OCI-LY7 (cell line): ENCODE measurements at regions not wholly inside any gene's neighbourhood (a gene's known extent, or its start where the extent isn't known, plus 50 kb on each side); places are given as distances from the start of the nearest gene placed in this dataset.

Experiments used
- BruUV-seq: library from RNA; stranded (reverse); fragments of 400-500 nt; replicated peaks from 2 replicates; lab custom pipeline; 2021; lab: Mats Ljungman, UMichigan
- CTCF ChIA-PET: fragments of 300-600 bp; sonication (Branson Sonifier 250); formaldehyde crosslinking; loops from one replicate; lab custom pipeline; 2022; ENCODE audit warnings: antibody characterized with exemption; ENCODE audit not compliant: unreplicated experiment; lab: Charles Lee
- POLR2A ChIA-PET: fragments of 300-600 bp; sonication (Branson Sonifier 250); formaldehyde crosslinking; loops from one replicate; lab custom pipeline; 2022; ENCODE audit warnings: antibody characterized with exemption; lab: Charles Lee
- DNase-seq: peaks from one replicate; pipeline ENCODE4 v3.0.0-alpha.2; 2015; ENCODE audit warnings: low spot score
- H2AFZ ChIP-seq: fragments of 200-600 bp; sonication (generic), shearing (Covaris generic); 2 replicates; pipeline ENCODE4 v1.6.1; 2014; ENCODE audit warnings: mild to moderate bottlenecking, antibody characterized with exemption, low read length, moderate library complexity
- H3K27ac ChIP-seq: fragments of 200-600 bp; sonication (generic); 2 replicates; pipeline ENCODE4 v1.5.1; 2014; ENCODE audit warnings: mixed run types, low read depth, mild to moderate bottlenecking, moderate library complexity, low read length, inconsistent platforms; ENCODE audit not compliant: poor library complexity, severe bottlenecking
- H3K36me3 ChIP-seq: fragments of 200-600 bp; sonication (generic); 2 replicates; pipeline ENCODE4 v1.6.1; 2014; ENCODE audit warnings: mild to moderate bottlenecking, antibody characterized with exemption, low read length, moderate library complexity, mixed read lengths; ENCODE audit not compliant: insufficient read depth
- H3K4me1 ChIP-seq: fragments of 200-600 bp; sonication (generic); 2 replicates; pipeline ENCODE4 v1.5.1; 2014; ENCODE audit warnings: mild to moderate bottlenecking, low read length; ENCODE audit not compliant: insufficient read depth, poor library complexity, severe bottlenecking
- H3K4me2 ChIP-seq: fragments of 200-600 bp; sonication (generic); 2 replicates; pipeline ENCODE4 v1.6.1; 2014; ENCODE audit warnings: mild to moderate bottlenecking, low read length
- H3K4me3 ChIP-seq: fragments of 200-600 bp; sonication (generic); 2 replicates; pipeline ENCODE4 v1.5.1; 2014; ENCODE audit warnings: mild to moderate bottlenecking, low read depth, low read length; ENCODE audit not compliant: poor library complexity, severe bottlenecking
- H3K79me2 ChIP-seq: fragments of 200-600 bp; sonication (generic); 2 replicates; pipeline ENCODE4 v1.6.1; 2016; ENCODE audit warnings: low read depth, mild to moderate bottlenecking, low read length, moderate library complexity, mixed read lengths; ENCODE audit not compliant: insufficient read depth
- H3K9me2 ChIP-seq: fragments of 200-600 bp; sonication (generic); 2 replicates; pipeline ENCODE4 v1.6.1; 2016; ENCODE audit warnings: mild to moderate bottlenecking, low read length, mixed read lengths; ENCODE audit not compliant: insufficient read depth
- H3K9me3 ChIP-seq: fragments of 200-600 bp; sonication (generic); 2 replicates; pipeline ENCODE4 v1.6.1; 2014; ENCODE audit warnings: mild to moderate bottlenecking, mixed run types, low read length, mixed read lengths
- H4K20me1 ChIP-seq: fragments of 200-600 bp; sonication (generic); 2 replicates; pipeline ENCODE4 v1.6.1; 2014; ENCODE audit warnings: mild to moderate bottlenecking, antibody characterized with exemption, low read length, moderate library complexity, mixed read lengths; ENCODE audit not compliant: insufficient read depth
- EZH2phosphoT487 ChIP-seq: fragments of 200-600 bp; sonication (generic); IDR thresholded peaks from 2 replicates; pipeline ENCODE4 v1.6.1; 2018; ENCODE audit warnings: low read depth, borderline replicate concordance, mild to moderate bottlenecking, mixed run types, antibody characterized with exemption, low read length, moderate library complexity, mixed read lengths
- intact Hi-C: fragments of 100-400 bp; cut with micrococcal nuclease; formaldehyde crosslinking; loops from one replicate; pipeline ENCODE4 v1.10.0; 2022; ENCODE audit not compliant: unreplicated experiment
- TF ChIP-seq, protein P1 (sequence below): fragments of 200-600 bp; sonication (generic); conservative IDR thresholded peaks from 2 replicates; pipeline ENCODE4 v1.5.1; 2014; ENCODE audit warnings: mild to moderate bottlenecking, antibody characterized with exemption, low read length, moderate library complexity, mixed read lengths

DNA sequence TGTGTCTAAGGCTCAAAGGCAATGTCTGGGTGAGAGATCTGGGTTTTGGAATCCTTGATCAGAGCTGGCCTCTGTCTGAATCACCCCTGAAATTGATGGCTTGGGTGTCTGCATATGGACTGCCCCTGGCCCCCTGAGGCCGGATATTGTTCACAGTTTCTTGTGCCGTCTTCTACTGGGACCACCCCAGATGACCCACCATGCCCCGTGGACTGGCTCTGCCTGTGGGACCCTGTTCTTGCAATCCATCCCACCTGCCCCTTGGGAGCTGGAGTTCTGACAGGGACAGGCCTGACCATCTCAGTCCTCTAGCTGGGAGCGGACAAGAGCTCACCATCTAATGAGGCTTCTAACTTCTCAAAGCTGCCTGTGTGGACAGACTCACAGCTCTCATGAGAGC is 119.9 kb downstream of the FAM43A start:
- POLR2A ChIA-PET, result no interaction called here
- Histone ChIP-seq H3K27ac (no peak overlapping the region), H3K79me2 (no peaks in the 10 kb centered on the region), H3K4me2 (no peak overlapping the region), H3K9me2 (no peaks in the 10 kb centered on the region), H3K36me3 (no peaks in the 10 kb centered on the region), H4K20me1 (no peaks in the 10 kb centered on the region), H3K9me3 (no peaks in the 10 kb centered on the region), H3K4me3 (no peak overlapping the region), H3K4me1 (peaks cover 7% of the 10 kb centered on the region), H2AFZ (no peak overlapping the region)
- CTCF ChIA-PET, result no interaction called here
- DNase-seq, result no peak
- BruUV-seq, result no TSS peak
- TF ChIP-seq, protein P1, sequence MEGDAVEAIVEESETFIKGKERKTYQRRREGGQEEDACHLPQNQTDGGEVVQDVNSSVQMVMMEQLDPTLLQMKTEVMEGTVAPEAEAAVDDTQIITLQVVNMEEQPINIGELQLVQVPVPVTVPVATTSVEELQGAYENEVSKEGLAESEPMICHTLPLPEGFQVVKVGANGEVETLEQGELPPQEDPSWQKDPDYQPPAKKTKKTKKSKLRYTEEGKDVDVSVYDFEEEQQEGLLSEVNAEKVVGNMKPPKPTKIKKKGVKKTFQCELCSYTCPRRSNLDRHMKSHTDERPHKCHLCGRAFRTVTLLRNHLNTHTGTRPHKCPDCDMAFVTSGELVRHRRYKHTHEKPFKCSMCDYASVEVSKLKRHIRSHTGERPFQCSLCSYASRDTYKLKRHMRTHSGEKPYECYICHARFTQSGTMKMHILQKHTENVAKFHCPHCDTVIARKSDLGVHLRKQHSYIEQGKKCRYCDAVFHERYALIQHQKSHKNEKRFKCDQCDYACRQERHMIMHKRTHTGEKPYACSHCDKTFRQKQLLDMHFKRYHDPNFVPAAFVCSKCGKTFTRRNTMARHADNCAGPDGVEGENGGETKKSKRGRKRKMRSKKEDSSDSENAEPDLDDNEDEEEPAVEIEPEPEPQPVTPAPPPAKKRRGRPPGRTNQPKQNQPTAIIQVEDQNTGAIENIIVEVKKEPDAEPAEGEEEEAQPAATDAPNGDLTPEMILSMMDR, result no peak
- intact Hi-C loops, result no loop called here

- BruUV-seq, result no TSS peak
- Histone ChIP-seq H3K4me2 (no peak overlapping the region), H3K9me3 (no peaks in the 10 kb centered on the region), H3K36me3 (no peaks in the 10 kb centered on the region), H2AFZ (no peak overlapping the region), H3K79me2 (no peaks in the 10 kb centered on the region), H3K4me3 (no peak overlapping the region), H3K9me2 (no peaks in the 10 kb centered on the region), H3K4me1 (peaks cover 17% of the 10 kb centered on the region), H4K20me1 (no peaks in the 10 kb centered on the region), H3K27ac (no peak overlapping the region)
- DNase-seq, result no peak
- intact Hi-C loops, result loop anchor here (1.0 kb wide), 1 partner anchor 23 kb away; no protein-coding TSS in a partner anchor
- ChIA-PET POLR2A (interaction anchor here (1.1 kb wide), 1 partner anchor 24 kb away, joined by 4 read pairs; no protein-coding TSS in a partner anchor), CTCF (no interaction called here)
- TF ChIP-seq EZH2phosphoT487, result no peak
- TF ChIP-seq, protein P1, result no peak
Observed at GRCh38 chr3:194806991-194807630, 121.4 kb downstream of the FAM43A start.

- Histone ChIP-seq H3K4me1 (peaks cover 17% of the 10 kb centered on the region), H3K4me2 (no peak overlapping the region), H4K20me1 (no peaks in the 10 kb centered on the region), H3K27ac (no peak overlapping the region), H3K9me3 (no peaks in the 10 kb centered on the region), H2AFZ (no peak overlapping the region), H3K36me3 (no peaks in the 10 kb centered on the region), H3K4me3 (no peak overlapping the region), H3K9me2 (no peaks in the 10 kb centered on the region), H3K79me2 (no peaks in the 10 kb centered on the region)
- POLR2A ChIA-PET, result no interaction called here
- TF ChIP-seq EZH2phosphoT487, result no peak
- TF ChIP-seq, protein P1, result no peak
- no peak for DNase-seq
- CTCF ChIA-PET, result no interaction called here
- intact Hi-C loops, result no loop called here
- no TSS peak for BruUV-seq
Observed at GRCh38 chr3:194808640-194809097, 123.0 kb downstream of the FAM43A start.
